ENCODE measurements at regions not wholly inside any gene's neighbourhood (a gene's known extent, or its start where the extent isn't known, plus 50 kb on each side); places are given as distances from the start of the nearest gene placed in this dataset.
A peak's percentile ranks its signal among the peaks of the same experiment; 100 is the strongest.

DNA sequence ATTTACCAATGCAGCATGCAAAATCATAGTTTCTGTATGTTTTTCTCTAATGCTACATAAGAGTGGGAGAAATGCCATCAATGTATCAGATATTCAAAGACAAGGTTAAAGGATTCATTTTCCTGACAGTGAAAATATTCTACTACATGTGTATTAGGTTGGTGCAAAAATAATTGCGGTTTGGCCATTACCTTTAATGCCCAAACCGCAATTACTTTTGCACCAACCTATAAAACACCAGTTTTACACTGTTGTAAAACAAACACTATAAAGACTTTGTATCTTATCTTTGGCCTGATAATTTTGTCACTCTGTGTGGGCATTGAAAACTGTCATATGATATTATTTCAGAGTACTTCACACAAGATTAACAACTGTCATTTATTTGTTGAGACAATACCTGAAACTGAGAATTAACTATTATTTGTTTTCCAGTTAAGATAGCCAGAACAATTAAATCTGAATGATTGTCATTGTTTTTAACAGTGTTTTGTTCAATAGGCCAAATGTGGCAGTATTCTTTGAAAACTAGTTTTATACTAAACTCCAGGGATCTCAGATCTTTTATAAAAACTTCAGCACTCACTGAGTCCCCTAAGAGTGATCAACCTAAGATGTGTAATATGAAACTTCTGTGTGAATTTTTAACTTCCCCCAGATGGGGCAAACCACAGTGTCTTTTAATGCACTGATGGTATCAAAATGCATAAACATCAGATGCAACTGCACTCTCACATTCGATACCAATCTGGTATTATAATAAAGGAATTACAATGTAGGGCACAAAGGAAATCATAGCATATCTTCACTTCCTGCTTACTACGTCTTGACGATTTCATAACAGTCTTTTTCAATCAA is 53.8 kb upstream of the FBN2 start:
- DNase-seq = no peak

- no peak for DNase-seq
These were observed 58.0 kb upstream of the FBN2 start for GRCh38 chr5:128596071-128596470.

- DNase-seq = no peak
These were observed 59.1 kb upstream of the FBN2 start for GRCh38 chr5:128597156-128597555.

DNA sequence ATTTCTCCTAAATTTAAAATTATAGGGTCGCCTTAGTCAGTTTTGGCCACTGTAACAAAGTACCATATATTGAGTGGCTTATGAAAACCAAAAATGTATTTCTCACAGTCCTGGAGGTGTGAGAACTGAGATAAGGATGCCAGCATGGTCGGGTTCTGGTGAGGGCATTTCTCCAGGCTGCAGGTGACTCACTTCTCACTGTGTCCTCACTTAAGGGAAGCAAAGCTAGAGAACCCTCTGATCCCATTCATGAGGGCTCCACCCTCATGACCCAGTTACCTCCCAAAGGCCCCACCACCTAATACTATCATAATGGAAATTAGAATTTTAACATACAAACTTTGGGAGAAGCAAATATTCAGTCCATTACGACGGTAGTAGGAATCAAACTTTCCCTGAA is 75.1 kb upstream of the FBN2 start:
- no peak for DNase-seq

- no peak for DNase-seq
These were observed 75.7 kb upstream of the FBN2 start for GRCh38 chr5:128613766-128614165.

DNA sequence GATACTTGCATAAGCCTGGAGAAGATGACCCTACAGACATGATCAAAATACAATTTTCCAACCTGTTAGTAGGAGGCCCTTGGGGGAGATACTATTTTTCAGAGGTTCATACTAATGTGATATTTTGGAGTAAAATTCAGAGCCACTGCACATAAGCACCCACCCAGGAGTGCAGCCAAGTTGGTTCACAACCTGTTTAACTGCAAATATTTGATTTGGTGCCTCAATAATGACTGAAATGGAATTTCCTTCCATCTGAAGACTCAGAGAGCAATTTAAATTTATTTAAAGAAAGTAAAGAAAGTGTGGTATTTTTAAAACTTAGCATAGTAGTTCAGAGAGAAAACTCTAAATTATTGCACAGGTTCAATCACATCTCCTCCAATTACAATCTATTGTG is 77.5 kb upstream of the FBN2 start:
- DNase-seq = no peak

DNA sequence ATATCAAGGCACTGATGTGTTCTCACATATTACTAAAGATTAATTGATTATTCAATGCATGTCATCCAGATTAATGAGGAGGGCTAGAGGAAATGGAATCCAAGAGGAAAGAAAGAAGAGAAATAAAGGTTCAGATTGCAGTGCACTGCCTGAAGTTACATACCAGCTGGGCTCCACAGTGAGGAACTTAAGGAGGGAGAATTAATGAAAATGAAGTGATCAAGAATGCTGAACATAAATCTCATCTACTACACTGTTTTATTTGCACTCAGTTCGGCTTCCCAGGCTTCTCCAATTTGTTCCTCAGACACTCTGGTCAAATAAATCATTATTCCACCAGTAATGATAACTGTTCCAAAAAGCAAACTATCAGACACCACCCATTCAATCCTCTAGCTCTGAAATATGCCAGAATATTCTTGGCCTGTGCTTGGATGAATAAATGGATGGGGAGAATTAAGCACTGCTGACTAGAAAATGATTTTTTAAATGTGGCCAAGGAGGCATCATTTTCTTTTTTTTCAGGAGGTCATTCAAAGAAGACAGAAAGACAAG is 88.6 kb upstream of the FBN2 start:
- DNase-seq = no peak

- DNase-seq = no peak
These were observed 89.9 kb upstream of the FBN2 start for GRCh38 chr5:128627939-128628338.

DNA sequence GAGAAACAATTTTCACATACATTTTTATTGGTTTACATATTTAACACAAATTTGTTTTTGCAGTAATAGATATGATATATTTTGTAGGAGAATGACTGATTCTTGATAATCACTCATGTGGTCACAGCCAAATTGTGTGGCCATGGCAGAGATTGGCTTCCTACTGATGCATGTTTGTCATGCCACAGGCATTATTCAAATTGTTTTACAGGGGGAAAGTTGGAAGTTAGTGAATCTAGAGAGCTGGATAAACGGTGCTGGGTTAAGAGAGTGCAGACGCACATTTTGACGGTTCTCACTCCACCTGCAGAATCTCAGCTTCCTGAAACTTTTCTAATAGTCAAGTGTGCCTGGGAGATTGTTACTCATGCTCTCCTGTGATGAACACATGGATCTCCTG is 91.1 kb upstream of the FBN2 start:
- no peak for DNase-seq

- no peak for DNase-seq
These were observed 92.1 kb upstream of the FBN2 start for GRCh38 chr5:128630121-128630520.

- no peak for DNase-seq
These were observed 93.7 kb upstream of the FBN2 start for GRCh38 chr5:128631771-128632170.

GRCh38 chr5:128632264-128632663 is 94.2 kb upstream of the FBN2 start:
- no peak for DNase-seq

DNA sequence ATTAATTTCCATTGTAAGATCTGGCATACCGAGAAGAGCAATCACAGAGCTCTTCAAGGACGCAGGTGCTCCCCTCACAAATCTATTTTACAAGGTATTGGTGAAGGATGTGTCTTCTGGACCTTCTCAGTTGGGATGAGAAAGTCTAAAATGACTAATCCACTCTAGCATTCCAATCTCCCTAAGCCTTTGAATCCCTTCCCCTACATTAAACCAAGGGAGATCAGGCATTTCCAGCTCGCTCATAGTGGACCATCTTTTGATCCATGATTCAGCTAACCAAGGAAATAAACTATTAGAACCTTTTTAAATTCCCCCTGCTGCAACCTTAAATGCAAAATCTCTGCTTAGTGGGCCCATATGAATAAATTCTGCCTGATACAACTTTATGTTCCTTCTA is 95.9 kb upstream of the FBN2 start:
- no peak for DNase-seq

DNA sequence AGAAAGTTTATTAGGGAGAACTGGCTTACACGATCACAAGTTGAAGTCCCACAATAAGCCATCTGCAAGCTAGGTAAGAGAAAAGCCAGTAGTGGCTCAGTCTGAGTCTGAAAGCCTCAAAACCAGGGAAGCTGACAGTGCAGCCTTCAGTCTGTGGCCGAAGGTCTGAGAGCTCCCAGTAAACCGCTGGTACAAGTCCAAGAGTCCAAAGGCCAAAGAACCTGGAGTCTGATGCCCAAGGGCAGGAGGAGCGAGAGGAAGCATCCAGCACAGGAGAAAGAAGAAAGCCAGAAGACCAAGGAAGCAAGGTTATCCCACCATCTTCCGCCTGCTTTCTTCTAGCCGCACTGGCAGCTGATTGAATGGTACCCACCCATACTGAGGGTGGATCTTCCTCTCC is 97.3 kb upstream of the FBN2 start:
- no peak for DNase-seq

GRCh38 chr5:128636361-128636760 is 98.3 kb upstream of the FBN2 start:
- no peak for DNase-seq

GRCh38 chr5:128637031-128637430 is 99.0 kb upstream of the FBN2 start:
- no peak for DNase-seq

DNA sequence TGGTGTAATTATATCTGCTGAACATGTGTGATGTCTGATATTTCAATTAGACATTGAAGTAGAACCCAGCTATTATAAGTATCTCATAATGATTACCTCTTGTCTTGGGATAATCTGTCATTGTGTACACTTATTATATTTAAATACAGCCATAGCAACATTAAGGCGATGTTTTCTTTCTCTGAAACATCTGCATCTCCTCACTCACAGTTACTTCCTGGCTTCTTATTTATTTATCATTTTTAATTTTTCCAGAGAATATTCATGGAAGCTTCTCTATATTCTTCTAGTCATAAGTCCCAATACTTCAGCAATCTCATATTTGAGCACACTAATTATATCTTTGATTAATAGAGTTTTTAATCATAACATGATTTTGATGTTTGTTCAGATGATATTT is 103.8 kb upstream of the FBN2 start:
- no peak for DNase-seq

DNA sequence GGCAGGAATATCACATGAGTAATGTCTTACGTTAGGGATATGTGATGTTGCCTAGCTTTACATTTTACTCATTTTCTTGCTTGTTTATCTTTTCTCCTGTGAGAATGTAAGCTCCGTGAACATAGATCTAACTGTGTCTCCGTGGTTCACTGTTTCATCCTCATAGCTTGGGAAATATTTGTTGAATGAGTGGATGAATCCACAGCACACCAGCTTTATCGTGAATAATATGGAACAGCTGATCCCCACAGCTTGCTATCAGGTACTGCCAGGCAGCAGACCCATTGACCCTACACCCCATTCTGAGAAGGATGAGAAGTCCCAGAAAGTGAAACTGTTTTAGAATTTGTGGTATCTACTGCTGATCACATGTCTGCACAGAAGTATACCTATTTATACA is 106.8 kb upstream of the FBN2 start:
- DNase-seq = no peak

DNA sequence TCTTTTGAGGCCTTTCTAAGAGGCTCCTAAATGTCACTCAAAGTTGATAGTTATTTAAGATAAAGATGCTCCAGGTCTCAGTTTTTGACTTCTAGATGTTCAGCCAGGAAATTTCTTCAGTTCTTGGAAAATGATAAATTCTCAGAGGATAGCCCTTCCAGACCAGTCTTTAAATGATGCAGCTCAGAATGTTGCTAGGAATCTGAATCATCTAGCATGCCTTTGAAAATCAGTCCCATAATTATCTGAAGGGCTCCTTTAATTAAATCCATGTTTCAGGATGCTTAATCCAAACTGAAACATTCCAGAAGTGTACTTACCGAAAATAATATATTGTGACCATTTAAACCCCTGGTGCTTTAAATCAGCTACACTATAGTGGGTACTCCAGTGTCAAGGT is 107.5 kb upstream of the FBN2 start:
- no peak for DNase-seq

GRCh38 chr5:128646176-128646575 is 108.1 kb upstream of the FBN2 start:
- DNase-seq = no peak

DNA sequence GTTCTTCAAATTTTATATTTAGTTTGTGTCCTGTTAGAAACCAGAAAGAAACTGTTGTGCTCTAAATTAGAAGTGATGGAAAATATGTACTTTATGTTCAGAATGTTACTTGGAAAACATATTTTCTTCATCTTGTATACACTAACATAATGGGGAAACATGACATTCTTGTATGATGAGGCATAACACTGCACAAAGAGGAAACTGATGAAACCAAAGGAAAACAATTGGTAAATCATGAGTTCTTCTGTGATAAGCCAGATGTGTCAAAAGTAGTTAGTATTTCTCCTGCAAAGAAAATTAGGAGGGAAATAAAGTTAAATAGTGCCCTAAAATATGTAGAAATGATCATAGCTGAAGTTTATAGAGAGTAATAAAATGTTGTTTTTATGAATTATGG is 111.1 kb upstream of the FBN2 start:
- DNase-seq = no peak

- DNase-seq = no peak
These were observed 125.0 kb upstream of the FBN2 start for GRCh38 chr5:128662997-128663396.

- no peak for DNase-seq
These were observed 127.8 kb upstream of the FBN2 start for GRCh38 chr5:128665747-128666355.

DNA sequence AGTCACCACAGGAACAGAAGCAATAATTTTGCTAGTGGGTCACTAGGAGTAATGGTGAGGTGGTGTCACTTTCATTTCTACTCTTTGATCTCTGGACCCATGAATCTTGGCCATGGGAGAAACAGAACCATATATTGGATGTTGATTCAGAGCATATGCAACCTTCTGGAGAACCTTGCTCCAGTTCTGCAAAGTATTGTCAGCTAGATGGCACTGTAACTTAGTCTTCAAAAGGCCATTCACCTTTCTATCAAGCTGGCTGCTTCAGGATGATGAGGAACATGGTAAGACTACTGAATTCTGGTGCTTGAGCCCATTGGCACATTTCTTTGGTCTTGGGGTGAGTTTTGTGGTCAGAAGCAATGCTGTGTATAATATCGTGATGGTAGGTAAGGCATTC is 129.1 kb upstream of the FBN2 start:
- peak in 1 of 2 experiments; percentile 16 for DNase-seq

- no peak for DNase-seq
These were observed 129.7 kb upstream of the FBN2 start for GRCh38 chr5:128667751-128668150.
